ENCODE measurements at regions not wholly inside any gene's neighbourhood (a gene's known extent, or its start where the extent isn't known, plus 50 kb on each side); places are given as distances from the start of the nearest gene placed in this dataset.

DNA sequence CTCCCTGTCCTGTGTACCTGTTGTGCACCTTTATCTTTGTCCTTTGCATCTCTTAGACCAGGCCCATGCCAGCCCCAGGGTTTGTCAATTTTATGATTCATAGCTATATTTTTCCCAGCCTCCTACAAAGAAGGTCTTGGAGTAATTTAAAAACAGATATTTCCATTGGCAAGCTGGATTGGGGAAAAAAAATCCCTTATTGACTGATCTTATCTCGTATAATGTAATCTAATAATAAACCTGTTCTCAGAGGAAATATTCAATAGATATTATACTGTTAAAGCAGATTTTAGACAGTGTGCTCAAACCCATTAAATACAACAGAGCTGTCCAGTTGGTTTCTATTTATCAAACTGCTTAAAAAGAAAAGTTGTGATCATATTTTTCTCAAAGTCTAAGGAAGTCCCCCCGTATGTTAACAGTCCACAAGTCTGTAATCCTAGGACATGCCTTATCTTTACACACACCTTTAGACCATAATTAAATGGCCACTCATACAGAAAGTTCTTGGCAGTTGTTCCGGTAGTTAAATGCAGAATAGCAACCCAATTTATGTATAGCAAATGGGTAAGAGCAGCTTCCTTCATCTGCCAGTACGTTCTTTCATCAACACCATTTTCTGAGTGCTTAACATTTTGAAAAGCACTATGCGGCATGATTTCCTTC lies 700.9 kb upstream of the NR2F2 start:
- TF ChIP-seq CHD2 (IDR thresholded peaks at IDR 0.05; ENCODE audit: low read length, partially characterized antibody): no peak
- TF ChIP-seq, protein P1, sequence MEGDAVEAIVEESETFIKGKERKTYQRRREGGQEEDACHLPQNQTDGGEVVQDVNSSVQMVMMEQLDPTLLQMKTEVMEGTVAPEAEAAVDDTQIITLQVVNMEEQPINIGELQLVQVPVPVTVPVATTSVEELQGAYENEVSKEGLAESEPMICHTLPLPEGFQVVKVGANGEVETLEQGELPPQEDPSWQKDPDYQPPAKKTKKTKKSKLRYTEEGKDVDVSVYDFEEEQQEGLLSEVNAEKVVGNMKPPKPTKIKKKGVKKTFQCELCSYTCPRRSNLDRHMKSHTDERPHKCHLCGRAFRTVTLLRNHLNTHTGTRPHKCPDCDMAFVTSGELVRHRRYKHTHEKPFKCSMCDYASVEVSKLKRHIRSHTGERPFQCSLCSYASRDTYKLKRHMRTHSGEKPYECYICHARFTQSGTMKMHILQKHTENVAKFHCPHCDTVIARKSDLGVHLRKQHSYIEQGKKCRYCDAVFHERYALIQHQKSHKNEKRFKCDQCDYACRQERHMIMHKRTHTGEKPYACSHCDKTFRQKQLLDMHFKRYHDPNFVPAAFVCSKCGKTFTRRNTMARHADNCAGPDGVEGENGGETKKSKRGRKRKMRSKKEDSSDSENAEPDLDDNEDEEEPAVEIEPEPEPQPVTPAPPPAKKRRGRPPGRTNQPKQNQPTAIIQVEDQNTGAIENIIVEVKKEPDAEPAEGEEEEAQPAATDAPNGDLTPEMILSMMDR (IDR thresholded peaks at IDR 0.05): no peak
